HEK293 (cell line): ENCODE measurements at regions not wholly inside any gene's neighbourhood (a gene's known extent, or its start where the extent isn't known, plus 50 kb on each side); places are given as distances from the start of the nearest gene placed in this dataset.

Experiments used
- CTCF ChIA-PET: fragments of 350-600 bp; formaldehyde crosslinking; extraction: SDS; loops from one replicate; lab custom pipeline; 2021; ENCODE audit warnings: antibody characterized with exemption; lab: Yijun Ruan, JAX
- POLR2A ChIA-PET: fragments of 300-600 bp; formaldehyde crosslinking; extraction: SDS; loops from one replicate; lab custom pipeline; 2020; ENCODE audit warnings: antibody characterized with exemption, inconsistent platforms; lab: Yijun Ruan, JAX
- H3K27ac ChIP-seq: fragments of 200-500 bp; sonication (Bioruptor generic); 2 replicates; pipeline ENCODE4 v1.5.1; 2014; ENCODE audit warnings: low read depth, low read length, control low read depth, inconsistent platforms; ENCODE audit errors: extremely low read depth
- H3K36me3 ChIP-seq, 2 experiments: fragments of 200-500 bp in 1 of 2; sonication (Bioruptor generic) in 1 of 2; 1 replicate in 1 of 2; 2 replicates in 1 of 2; pipeline ENCODE4 v1.5.1; 2014 to 2017; ENCODE audit warnings: inconsistent platforms in 2 of 2, low read length in 2 of 2; ENCODE audit not compliant: control insufficient read depth in 2 of 2, insufficient read depth in 1 of 2
- H3K4me1 ChIP-seq: fragments of 200-500 bp; sonication (Bioruptor generic); 2 replicates; pipeline ENCODE4 v1.5.1; 2014; ENCODE audit warnings: mild to moderate bottlenecking, low read length, inconsistent platforms; ENCODE audit not compliant: control insufficient read depth, insufficient read depth
- H3K4me3 ChIP-seq: 2 replicates; pipeline ENCODE4 v1.5.1; 2011; ENCODE audit warnings: low read depth, mild to moderate bottlenecking, control low read depth, low read length, moderate library complexity
- H3K9me3 ChIP-seq: fragments of 200-500 bp; sonication (Bioruptor generic); 2 replicates; pipeline ENCODE4 v1.5.1; 2014; ENCODE audit warnings: low read depth, low read length, inconsistent platforms; ENCODE audit not compliant: control insufficient read depth, insufficient read depth
- BCL6B ChIP-seq: fragments of 450-650 bp; formaldehyde crosslinking; IDR thresholded peaks from 2 replicates; pipeline ENCODE4 v1.5.1; 2017; ENCODE audit warnings: missing biosample characterization, missing genetic modification characterization
- FEZF1 ChIP-seq: fragments of 450-650 bp; formaldehyde crosslinking; IDR thresholded peaks from 2 replicates; pipeline ENCODE4 v1.5.1; 2016; ENCODE audit warnings: missing biosample characterization, missing genetic modification characterization
- IKZF3 ChIP-seq: fragments of 450-650 bp; IDR thresholded peaks from 2 replicates; pipeline ENCODE4 v1.5.0; 2018; ENCODE audit warnings: missing biosample characterization, mild to moderate bottlenecking, missing genetic modification characterization, moderate library complexity
- PATZ1 ChIP-seq: fragments of 450-650 bp; formaldehyde crosslinking; IDR thresholded peaks from 2 replicates; pipeline ENCODE4 v1.5.1; 2016; ENCODE audit warnings: missing biosample characterization, missing genetic modification characterization
- TCF7L2 ChIP-seq: IDR thresholded peaks from 2 replicates; pipeline ENCODE4 v1.6.1; 2011; ENCODE audit warnings: low read depth, mild to moderate bottlenecking, inconsistent platforms, low read length, moderate library complexity, borderline replicate concordance
- TRIM28 ChIP-seq: IDR thresholded peaks from 2 replicates; pipeline ENCODE4 v1.6.1; 2011; ENCODE audit warnings: low read length, control low read depth, borderline replicate concordance
- ZBTB26 ChIP-seq: fragments of 450-650 bp; formaldehyde crosslinking; optimal IDR thresholded peaks from 2 replicates; pipeline ENCODE3; 2016; ENCODE audit warnings: missing biosample characterization, mild to moderate bottlenecking, missing genetic modification characterization
- ZBTB7A ChIP-seq: fragments of 450-650 bp; formaldehyde crosslinking; IDR thresholded peaks from 2 replicates; pipeline ENCODE4 v1.5.1; 2016; ENCODE audit warnings: low read depth, missing biosample characterization, missing genetic modification characterization
- ZNF114 ChIP-seq: fragments of 450-650 bp; formaldehyde crosslinking; IDR thresholded peaks from 2 replicates; pipeline ENCODE4 v1.5.0; 2017; ENCODE audit warnings: missing biosample characterization, missing genetic modification characterization
- ZNF16 ChIP-seq: fragments of 450-650 bp; formaldehyde crosslinking; IDR thresholded peaks from 2 replicates; pipeline ENCODE4 v1.5.1; 2016; ENCODE audit warnings: low read depth, missing biosample characterization, missing genetic modification characterization
- ZNF169 ChIP-seq: fragments of 450-650 bp; formaldehyde crosslinking; IDR thresholded peaks from 2 replicates; pipeline ENCODE4 v1.5.1; 2016; ENCODE audit warnings: missing biosample characterization, missing genetic modification characterization
- ZNF223 ChIP-seq: fragments of 450-650 bp; formaldehyde crosslinking; IDR thresholded peaks from 2 replicates; pipeline ENCODE4 v1.5.1; 2016; ENCODE audit warnings: missing biosample characterization, missing genetic modification characterization
- ZNF24 ChIP-seq: fragments of 450-650 bp; formaldehyde crosslinking; IDR thresholded peaks from 2 replicates; pipeline ENCODE4 v1.5.1; 2016; ENCODE audit warnings: missing biosample characterization, missing genetic modification characterization
- ZNF274 ChIP-seq, 2 experiments: fragments of 200-500 bp in 1 of 2; fragments of 450-650 bp in 1 of 2; sonication (Bioruptor generic) in 1 of 2; formaldehyde crosslinking in 1 of 2; IDR thresholded peaks; 2 replicates each; pipeline versions ENCODE4 v1.5.1 to v1.6.1; 2014 to 2016; ENCODE audit warnings: borderline replicate concordance in 1 of 2, inconsistent platforms in 1 of 2, low read length in 1 of 2, missing biosample characterization in 1 of 2, missing genetic modification characterization in 1 of 2
- ZNF37A ChIP-seq: fragments of 450-650 bp; IDR thresholded peaks from 2 replicates; pipeline ENCODE4 v1.5.1; 2018; ENCODE audit warnings: missing biosample characterization, missing genetic modification characterization
- ZNF416 ChIP-seq: fragments of 450-650 bp; formaldehyde crosslinking; IDR thresholded peaks from 2 replicates; pipeline ENCODE4 v1.5.1; 2016; ENCODE audit warnings: missing biosample characterization, missing genetic modification characterization
- ZNF513 ChIP-seq: fragments of 450-650 bp; IDR thresholded peaks from 2 replicates; pipeline ENCODE4 v1.5.1; 2018; ENCODE audit warnings: missing biosample characterization, missing genetic modification characterization
- ZNF571 ChIP-seq: fragments of 450-650 bp; formaldehyde crosslinking; IDR thresholded peaks from 2 replicates; pipeline ENCODE4 v1.5.0; 2017; ENCODE audit warnings: missing biosample characterization, missing genetic modification characterization
- ZNF701 ChIP-seq: fragments of 450-650 bp; formaldehyde crosslinking; IDR thresholded peaks from 2 replicates; pipeline ENCODE4 v1.5.1; 2016; ENCODE audit warnings: missing biosample characterization, missing genetic modification characterization
- ZNF704 ChIP-seq: fragments of 450-650 bp; formaldehyde crosslinking; IDR thresholded peaks from 2 replicates; pipeline ENCODE4 v1.5.1; 2016; ENCODE audit warnings: missing biosample characterization, missing genetic modification characterization
- ZNF768 ChIP-seq: fragments of 450-650 bp; formaldehyde crosslinking; IDR thresholded peaks from 2 replicates; pipeline ENCODE4 v1.5.1; 2018; ENCODE audit warnings: missing biosample characterization, mild to moderate bottlenecking, missing genetic modification characterization
- ZSCAN5A ChIP-seq: fragments of 450-650 bp; formaldehyde crosslinking; IDR thresholded peaks from 2 replicates; pipeline ENCODE4 v1.5.1; 2016; ENCODE audit warnings: missing biosample characterization, missing genetic modification characterization

- CTCF ChIA-PET = no interaction called here
- no peaks in the 10 kb centered on the region for H3K9me3 ChIP-seq
- H3K4me1 ChIP-seq = no peaks in the 10 kb centered on the region
- POLR2A ChIA-PET = no interaction called here
- H3K36me3 ChIP-seq = no peaks in the 10 kb centered on the region
- no peak overlapping the region for H3K4me3 ChIP-seq
- TF ChIP-seq ZBTB26 (tag by site-specific recombination) = no peak
- TF ChIP-seq ZNF768 (tag by site-specific recombination) = no peak
- no peak for TF ChIP-seq TRIM28
- TF ChIP-seq ZNF571 (tag by site-specific recombination) = no peak
- TF ChIP-seq ZNF24 (tag by site-specific recombination) = no peak
- no peak for TF ChIP-seq PATZ1 (tag by site-specific recombination)
- TF ChIP-seq ZNF513 (tag by site-specific recombination) = no peak
- TF ChIP-seq ZNF704 (tag by site-specific recombination) = no peak
- TF ChIP-seq ZNF114 = no peak
- no peak for TF ChIP-seq ZNF37A (tag by site-specific recombination)
- TF ChIP-seq ZNF416 = no peak
- no peak for TF ChIP-seq ZNF169 (tag by site-specific recombination)
- no peak for TF ChIP-seq TCF7L2
- TF ChIP-seq FEZF1 (tag by site-specific recombination) = no peak
- TF ChIP-seq ZNF701 (tag by site-specific recombination) = no peak
- TF ChIP-seq, all 188 proteins: peak for 0
- no peak overlapping the region for H3K27ac ChIP-seq
Observed at GRCh38 chr2:67829470-67829869, 233.3 kb downstream of the C1D start.

- CTCF ChIA-PET = no interaction called here
- H3K4me1 ChIP-seq = no peaks in the 10 kb centered on the region
- H3K36me3 ChIP-seq = no peaks in the 10 kb centered on the region
- TF ChIP-seq ZNF16 (tag by site-specific recombination) = no peak
- TF ChIP-seq BCL6B (tag by site-specific recombination) = no peak
- no peak for TF ChIP-seq ZNF274 (IDR thresholded peaks at IDR 0.05; ENCODE audit: low read length)
- TF ChIP-seq ZNF274 (tag by site-specific recombination; IDR thresholded peaks at IDR 0.05; ENCODE audit: borderline replicate concordance) = no peak
- no peak for TF ChIP-seq ZSCAN5A (tag by site-specific recombination)
- no peak for TF ChIP-seq ZBTB7A
- TF ChIP-seq IKZF3 (tag by site-specific recombination) = no peak
- TF ChIP-seq ZNF223 (tag by site-specific recombination) = no peak
- no peak overlapping the region for H3K27ac ChIP-seq
- H3K4me3 ChIP-seq = no peak overlapping the region
- POLR2A ChIA-PET = no interaction called here
- no peaks in the 10 kb centered on the region for H3K9me3 ChIP-seq
Observed at GRCh38 chr2:67833632-67834031, 229.2 kb downstream of the C1D start.
